ENCODE measurements at regions not wholly inside any gene's neighbourhood (a gene's known extent, or its start where the extent isn't known, plus 50 kb on each side); places are given as distances from the start of the nearest gene placed in this dataset.

DNA sequence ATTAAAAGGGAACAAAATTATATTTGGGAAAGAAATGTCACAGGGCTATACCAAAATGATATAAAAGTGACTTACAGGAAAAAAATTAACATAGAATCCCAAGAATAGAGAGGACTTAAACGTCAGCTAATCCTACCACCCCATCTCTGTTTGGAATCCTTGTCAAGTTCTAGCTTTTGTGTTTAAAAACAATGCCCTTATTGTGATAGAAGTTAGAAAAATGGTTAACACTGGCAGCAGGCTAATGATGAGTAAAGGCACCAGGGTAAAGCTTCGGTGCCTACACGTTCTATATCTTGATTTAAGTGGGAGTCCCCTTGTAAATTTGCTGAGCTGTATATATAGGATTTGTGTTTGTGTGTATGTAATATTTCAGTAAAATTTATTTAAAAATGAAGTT is 453.3 kb upstream of the TENM4 start:
- no peak for DNase-seq (ENCODE audit: low read depth in 4 of 6, low spot score in 6 of 6)
- Histone ChIP-seq H3K9me3 (ENCODE audit: control insufficient read depth, insufficient read depth, low read length) (no peaks in the 10 kb centered on the region), H3K27me3 (ENCODE audit: control insufficient read depth, insufficient read depth, low read length) (no peaks in the 10 kb centered on the region), H3K4me3 (ENCODE audit: low read depth, low read length) (no peak overlapping the region), H3K36me3 (ENCODE audit: control insufficient read depth, insufficient read depth, low read length) (no peaks in the 10 kb centered on the region), H3K27ac (ENCODE audit: low read depth, low read length) (no peak overlapping the region), H3K4me1 (ENCODE audit: control insufficient read depth, insufficient read depth, low read length) (no peaks in the 10 kb centered on the region)
- 50% methylated on average over 2 of the region's 3 CpGs for WGBS (ENCODE audit: insufficient coverage)

DNA sequence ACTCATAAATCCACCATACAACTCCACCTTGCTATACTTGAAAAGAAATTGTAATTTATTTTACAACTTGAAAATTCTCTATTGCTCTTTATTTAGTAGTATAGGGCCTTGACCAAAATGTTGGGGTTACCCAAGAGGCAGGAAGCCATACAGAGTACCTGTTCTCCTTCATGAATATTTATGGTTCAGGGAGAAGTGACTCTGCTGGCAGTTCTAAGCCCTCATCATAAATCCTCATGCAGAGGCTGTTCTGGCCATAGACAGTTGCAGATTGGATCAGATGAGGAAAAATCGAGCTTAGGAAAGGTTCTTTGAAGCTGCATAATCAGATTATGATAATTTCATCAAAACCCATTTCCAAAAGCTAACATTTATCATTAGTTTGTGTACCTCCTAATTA is 449.4 kb upstream of the TENM4 start:
- no peaks in the 10 kb centered on the region for H3K9me3 ChIP-seq (ENCODE audit: control insufficient read depth, insufficient read depth, low read length)
- H3K4me3 ChIP-seq (ENCODE audit: low read depth, low read length): no peak overlapping the region
- DNase-seq (ENCODE audit: low read depth in 4 of 6, low spot score in 6 of 6): no peak
- WGBS (ENCODE audit: insufficient coverage): no CpG with 5 or more reads among the region's 1 CpG
- H3K27me3 ChIP-seq (ENCODE audit: control insufficient read depth, insufficient read depth, low read length): no peaks in the 10 kb centered on the region
- no peak overlapping the region for H3K27ac ChIP-seq (ENCODE audit: low read depth, low read length)
- no peaks in the 10 kb centered on the region for H3K4me1 ChIP-seq (ENCODE audit: control insufficient read depth, insufficient read depth, low read length)
- no peaks in the 10 kb centered on the region for H3K36me3 ChIP-seq (ENCODE audit: control insufficient read depth, insufficient read depth, low read length)

DNA sequence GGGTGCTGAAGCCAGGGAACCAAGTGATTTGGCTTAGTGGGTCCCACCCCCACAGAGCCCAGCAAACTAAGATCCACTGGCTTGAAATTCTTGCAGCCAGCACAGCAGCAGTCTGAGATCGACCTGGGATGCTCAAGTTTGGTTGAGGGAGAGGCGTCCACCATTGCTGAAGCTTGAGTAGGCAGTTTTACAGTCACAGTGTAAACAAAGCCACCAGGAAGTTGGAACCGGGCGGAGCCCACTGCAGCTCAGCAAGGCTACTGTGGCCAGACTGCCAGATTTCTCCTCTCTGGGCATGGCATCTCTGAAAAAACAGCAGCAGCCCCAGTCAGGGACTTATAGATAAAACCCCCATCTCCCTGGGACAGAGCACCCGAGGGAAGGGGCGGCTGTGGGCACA is 424.1 kb upstream of the TENM4 start:
- H3K4me1 ChIP-seq (ENCODE audit: control insufficient read depth, insufficient read depth, low read length): no peaks in the 10 kb centered on the region
- H3K9me3 ChIP-seq (ENCODE audit: control insufficient read depth, insufficient read depth, low read length): no peaks in the 10 kb centered on the region
- H3K36me3 ChIP-seq (ENCODE audit: control insufficient read depth, insufficient read depth, low read length): no peaks in the 10 kb centered on the region
- WGBS (ENCODE audit: insufficient coverage): 89% methylated on average over 6 of the region's 6 CpGs
- no peaks in the 10 kb centered on the region for H3K27me3 ChIP-seq (ENCODE audit: control insufficient read depth, insufficient read depth, low read length)
- no peak overlapping the region for H3K27ac ChIP-seq (ENCODE audit: low read depth, low read length)
- no peak for DNase-seq (ENCODE audit: low read depth in 4 of 6, low spot score in 6 of 6)
- no peak overlapping the region for H3K4me3 ChIP-seq (ENCODE audit: low read depth, low read length)

DNA sequence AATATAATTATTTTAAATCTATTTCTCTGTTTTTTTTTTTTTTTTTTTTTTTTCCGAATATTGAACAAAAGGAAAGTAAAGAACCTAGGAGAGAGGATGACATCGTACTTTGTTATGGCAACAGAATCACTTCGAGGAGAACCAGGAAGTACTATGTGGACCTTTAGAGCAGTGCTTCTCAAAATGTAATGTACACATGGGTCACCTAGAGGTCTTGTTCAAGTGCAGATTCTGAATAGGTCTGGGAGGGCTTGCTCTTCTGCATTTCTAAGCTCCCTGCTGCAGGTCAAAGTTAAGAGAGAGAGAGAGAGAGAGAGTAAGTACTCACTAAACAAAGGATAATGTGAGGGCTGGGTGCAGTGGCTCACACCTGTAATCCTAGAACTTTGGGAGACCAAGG is 419.5 kb upstream of the TENM4 start:
- 75% methylated on average over 2 of the region's 3 CpGs for WGBS (ENCODE audit: insufficient coverage)
- H3K27me3 ChIP-seq (ENCODE audit: control insufficient read depth, insufficient read depth, low read length): no peaks in the 10 kb centered on the region
- H3K4me1 ChIP-seq (ENCODE audit: control insufficient read depth, insufficient read depth, low read length): peaks cover 6% of the 10 kb centered on the region
- no peak overlapping the region for H3K27ac ChIP-seq (ENCODE audit: low read depth, low read length)
- H3K36me3 ChIP-seq (ENCODE audit: control insufficient read depth, insufficient read depth, low read length): no peaks in the 10 kb centered on the region
- no peaks in the 10 kb centered on the region for H3K9me3 ChIP-seq (ENCODE audit: control insufficient read depth, insufficient read depth, low read length)
- DNase-seq (ENCODE audit: low read depth in 4 of 6, low spot score in 6 of 6): no peak
- H3K4me3 ChIP-seq (ENCODE audit: low read depth, low read length): no peak overlapping the region

DNA sequence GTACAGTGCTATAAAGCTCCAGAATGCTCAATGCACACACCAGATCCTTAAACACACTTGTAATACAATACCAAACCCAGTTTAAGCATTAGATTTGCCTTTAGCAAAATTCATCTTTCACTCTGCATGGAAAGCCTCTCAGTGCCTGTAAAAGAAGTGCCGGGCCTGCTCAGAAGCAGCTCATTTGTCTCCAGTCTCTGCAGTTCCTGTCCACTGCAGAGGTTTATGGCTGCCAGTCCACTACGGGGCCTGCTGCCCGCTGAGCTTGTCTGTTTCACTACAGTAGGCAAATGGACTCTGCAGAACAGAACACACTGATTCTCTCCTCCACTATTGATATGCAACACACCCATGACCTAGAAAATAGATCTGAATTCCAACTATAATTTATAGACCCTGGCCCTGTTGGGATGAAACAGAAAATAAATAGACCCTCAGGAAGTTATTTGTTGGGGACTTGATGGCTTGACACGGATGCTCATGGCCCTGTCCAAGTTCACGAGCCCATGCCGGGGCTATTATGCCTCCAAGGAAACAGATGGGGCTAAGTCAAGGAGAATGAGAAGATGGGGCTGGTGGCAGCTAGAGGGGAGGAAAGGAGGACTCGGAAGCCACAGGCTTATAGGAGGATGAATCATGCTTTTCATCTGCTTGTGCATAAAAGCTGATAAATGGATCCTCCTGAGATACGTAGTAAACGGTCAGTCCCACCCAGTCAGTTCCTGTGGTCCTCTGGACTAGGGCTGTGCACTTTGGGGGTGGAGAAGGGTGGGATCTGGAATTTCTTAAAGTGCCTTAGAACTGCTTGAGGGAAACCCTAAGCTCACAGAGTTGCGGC is 416.8 kb upstream of the TENM4 start:
- peak in 4 of 6 donors; percentile 13 to 74 (median 28) for DNase-seq (ENCODE audit: low read depth in 4 of 6, low spot score in 6 of 6)
- 46% methylated on average over 10 of the region's 10 CpGs for WGBS (ENCODE audit: insufficient coverage)
- Histone ChIP-seq H3K27me3 (ENCODE audit: control insufficient read depth, insufficient read depth, low read length) (no peaks in the 10 kb centered on the region), H3K36me3 (ENCODE audit: control insufficient read depth, insufficient read depth, low read length) (no peaks in the 10 kb centered on the region), H3K4me3 (ENCODE audit: low read depth, low read length) (no peak overlapping the region), H3K4me1 (ENCODE audit: control insufficient read depth, insufficient read depth, low read length) (peaks cover 6% of the 10 kb centered on the region), H3K9me3 (ENCODE audit: control insufficient read depth, insufficient read depth, low read length) (no peaks in the 10 kb centered on the region), H3K27ac (ENCODE audit: low read depth, low read length) (no peak overlapping the region)

DNA sequence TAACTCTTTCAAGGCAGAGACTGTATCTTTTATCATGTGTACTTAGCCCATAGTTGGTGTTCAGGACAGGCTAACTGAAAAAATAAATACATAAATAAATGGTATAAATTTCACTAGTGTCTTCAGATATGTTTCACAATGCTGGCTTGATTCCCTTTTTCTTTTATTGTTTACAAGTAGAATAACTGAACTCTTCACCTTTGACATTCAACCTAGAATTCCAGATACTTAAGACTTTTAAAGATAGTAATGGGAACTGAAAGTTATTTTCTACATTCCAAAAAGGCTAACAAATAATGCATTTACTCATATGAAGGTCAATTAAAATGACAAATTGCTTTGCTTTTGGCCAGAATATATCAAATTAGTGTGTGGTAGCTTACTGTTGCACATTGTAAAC is 411.3 kb upstream of the TENM4 start:
- no peak overlapping the region for H3K4me3 ChIP-seq (ENCODE audit: low read depth, low read length)
- H3K4me1 ChIP-seq (ENCODE audit: control insufficient read depth, insufficient read depth, low read length): no peaks in the 10 kb centered on the region
- no peaks in the 10 kb centered on the region for H3K36me3 ChIP-seq (ENCODE audit: control insufficient read depth, insufficient read depth, low read length)
- no peak for DNase-seq (ENCODE audit: low read depth in 4 of 6, low spot score in 6 of 6)
- no peaks in the 10 kb centered on the region for H3K9me3 ChIP-seq (ENCODE audit: control insufficient read depth, insufficient read depth, low read length)
- H3K27me3 ChIP-seq (ENCODE audit: control insufficient read depth, insufficient read depth, low read length): no peaks in the 10 kb centered on the region
- H3K27ac ChIP-seq (ENCODE audit: low read depth, low read length): no peak overlapping the region

DNA sequence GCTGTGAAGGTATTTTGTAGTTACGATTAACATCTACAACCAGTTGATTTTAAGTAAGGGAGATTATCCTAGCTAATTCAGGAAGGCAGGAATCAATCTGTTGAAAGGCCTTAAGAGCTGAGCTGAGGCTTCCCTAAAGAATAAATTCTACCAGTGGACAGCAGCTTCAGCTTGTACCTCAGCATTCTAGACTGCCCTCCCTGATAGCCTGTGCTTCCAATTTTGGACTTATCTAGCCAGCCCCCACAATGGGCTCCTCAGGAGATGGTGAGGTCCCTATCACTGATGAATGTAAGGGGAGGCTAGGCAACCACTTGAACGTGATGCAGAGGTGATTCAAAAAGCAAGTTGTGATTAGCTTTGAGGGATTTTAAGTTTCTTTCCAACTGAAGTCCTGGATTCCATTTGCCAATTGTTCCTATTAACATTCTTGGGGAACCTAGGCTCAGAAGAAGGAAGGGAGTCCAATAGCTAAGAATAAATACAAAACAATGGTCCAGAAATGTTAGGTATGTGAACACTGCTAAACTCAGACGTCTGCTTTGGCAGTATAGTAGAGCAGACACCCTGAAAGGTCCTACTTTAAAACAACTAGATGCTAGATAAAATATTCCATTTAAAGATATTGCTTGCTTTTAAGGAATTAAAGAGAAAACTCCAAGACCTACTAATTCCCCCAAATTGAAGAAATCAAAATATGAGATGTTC is 404.3 kb upstream of the TENM4 start:
- H3K9me3 ChIP-seq (ENCODE audit: control insufficient read depth, insufficient read depth, low read length): no peaks in the 10 kb centered on the region
- WGBS (ENCODE audit: insufficient coverage): 83% methylated on average over 1 of the region's 3 CpGs
- no peaks in the 10 kb centered on the region for H3K36me3 ChIP-seq (ENCODE audit: control insufficient read depth, insufficient read depth, low read length)

DNA sequence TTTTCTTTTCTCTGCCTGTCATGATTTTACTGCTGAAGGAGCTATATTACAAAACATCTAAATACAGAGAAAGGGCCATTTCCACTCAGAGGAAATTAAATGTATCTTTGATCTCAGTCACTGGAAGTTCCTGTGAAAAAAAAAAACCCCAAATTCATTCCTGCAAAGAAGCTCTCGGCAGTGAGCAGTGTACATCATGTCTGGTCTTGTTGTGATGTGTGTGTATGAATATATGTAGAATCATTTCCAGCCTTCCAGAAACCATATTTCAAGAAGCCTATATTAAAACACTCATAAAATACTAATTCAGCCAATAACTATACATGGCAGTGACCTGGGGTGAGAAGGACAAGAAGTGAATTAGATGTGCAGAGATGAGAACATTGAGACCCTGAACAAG is 393.2 kb upstream of the TENM4 start:
- no CpG with 5 or more reads among the region's 1 CpG for WGBS (ENCODE audit: insufficient coverage)
- H3K4me3 ChIP-seq (ENCODE audit: low read depth, low read length): no peak overlapping the region
- DNase-seq (ENCODE audit: low read depth in 4 of 6, low spot score in 6 of 6): no peak
- H3K27me3 ChIP-seq (ENCODE audit: control insufficient read depth, insufficient read depth, low read length): no peaks in the 10 kb centered on the region
- no peaks in the 10 kb centered on the region for H3K4me1 ChIP-seq (ENCODE audit: control insufficient read depth, insufficient read depth, low read length)
- no peaks in the 10 kb centered on the region for H3K36me3 ChIP-seq (ENCODE audit: control insufficient read depth, insufficient read depth, low read length)
- no peaks in the 10 kb centered on the region for H3K9me3 ChIP-seq (ENCODE audit: control insufficient read depth, insufficient read depth, low read length)
- no peak overlapping the region for H3K27ac ChIP-seq (ENCODE audit: low read depth, low read length)

More for the DNA sequence above, 404.3 kb upstream of the TENM4 start:
- Histone ChIP-seq H3K27ac (ENCODE audit: low read depth, low read length) (no peak overlapping the region), H3K27me3 (ENCODE audit: control insufficient read depth, insufficient read depth, low read length) (no peaks in the 10 kb centered on the region), H3K4me3 (ENCODE audit: low read depth, low read length) (no peak overlapping the region), H3K4me1 (ENCODE audit: control insufficient read depth, insufficient read depth, low read length) (no peaks in the 10 kb centered on the region)
- DNase-seq (ENCODE audit: low read depth in 4 of 6, low spot score in 6 of 6): peak in 1 of 6 donors; percentile 11

DNA sequence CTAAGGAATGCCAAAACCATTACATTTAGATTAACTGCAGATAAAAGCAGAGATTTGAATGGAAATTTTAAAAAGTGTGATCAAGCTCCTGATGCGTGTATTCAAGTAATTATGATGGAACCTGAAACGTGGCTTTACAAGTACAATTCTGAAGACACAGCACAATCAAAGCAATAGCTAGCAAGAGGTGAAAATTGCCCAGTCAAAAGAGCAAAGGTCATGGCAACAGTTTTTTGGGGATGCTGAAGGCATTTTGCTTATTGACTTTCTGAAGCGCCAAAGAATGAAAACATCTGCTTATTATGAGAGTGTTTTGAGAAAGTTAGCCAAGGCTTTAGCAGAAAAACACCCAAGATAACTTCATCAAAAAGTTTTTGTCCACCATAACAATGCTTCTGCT is 389.6 kb upstream of the TENM4 start:
- no peaks in the 10 kb centered on the region for H3K9me3 ChIP-seq (ENCODE audit: control insufficient read depth, insufficient read depth, low read length)
- H3K4me3 ChIP-seq (ENCODE audit: low read depth, low read length): no peak overlapping the region
- no peaks in the 10 kb centered on the region for H3K36me3 ChIP-seq (ENCODE audit: control insufficient read depth, insufficient read depth, low read length)
- WGBS (ENCODE audit: insufficient coverage): no CpG with 5 or more reads among the region's 3 CpGs
- H3K27me3 ChIP-seq (ENCODE audit: control insufficient read depth, insufficient read depth, low read length): no peaks in the 10 kb centered on the region
- no peak for DNase-seq (ENCODE audit: low read depth in 4 of 6, low spot score in 6 of 6)
- H3K4me1 ChIP-seq (ENCODE audit: control insufficient read depth, insufficient read depth, low read length): no peaks in the 10 kb centered on the region
- no peak overlapping the region for H3K27ac ChIP-seq (ENCODE audit: low read depth, low read length)

DNA sequence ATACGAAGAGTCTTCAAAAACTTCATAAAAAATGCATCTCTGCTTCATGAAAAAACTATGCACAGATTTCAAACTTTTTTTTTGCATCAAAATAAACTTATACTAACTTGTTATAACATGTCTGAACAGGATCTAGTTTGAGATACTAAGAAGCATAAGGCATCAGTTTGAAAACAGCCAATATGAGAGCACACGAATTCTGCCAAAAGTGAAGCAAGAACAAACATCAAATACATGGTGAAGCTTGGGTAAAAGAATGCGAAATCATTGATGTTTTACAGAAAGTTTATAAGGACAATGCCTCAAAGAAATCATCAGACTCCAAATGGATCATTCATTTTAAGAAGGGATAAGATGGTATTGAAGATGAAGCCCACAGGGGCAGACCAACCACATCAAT is 389.1 kb upstream of the TENM4 start:
- 86% methylated on average over 1 of the region's 3 CpGs for WGBS (ENCODE audit: insufficient coverage)
- Histone ChIP-seq H3K36me3 (ENCODE audit: control insufficient read depth, insufficient read depth, low read length) (no peaks in the 10 kb centered on the region), H3K4me3 (ENCODE audit: low read depth, low read length) (no peak overlapping the region), H3K27ac (ENCODE audit: low read depth, low read length) (no peak overlapping the region), H3K4me1 (ENCODE audit: control insufficient read depth, insufficient read depth, low read length) (no peaks in the 10 kb centered on the region), H3K9me3 (ENCODE audit: control insufficient read depth, insufficient read depth, low read length) (no peaks in the 10 kb centered on the region), H3K27me3 (ENCODE audit: control insufficient read depth, insufficient read depth, low read length) (no peaks in the 10 kb centered on the region)
- no peak for DNase-seq (ENCODE audit: low read depth in 4 of 6, low spot score in 6 of 6)

Measured in spinal cord (tissue), 9 donors.